Cardiac fibroblast (primary cell): ENCODE measurements at regions not wholly inside any gene's neighbourhood (a gene's known extent, or its start where the extent isn't known, plus 50 kb on each side); places are given as distances from the start of the nearest gene placed in this dataset.

Experiments used
- DNase-seq, 2 donors: peaks; one replicate each; pipeline versions ENCODE4 v3.0.0 to v3.0.0-alpha.2; 2010; ENCODE audit warnings: low read depth in 2 of 2
- H3K4me3 ChIP-seq, 2 donors: replicated peaks in 1 of 2; 1 replicate in 1 of 2; 2 replicates in 1 of 2; pipeline ENCODE4 v1.5.1; 2011; ENCODE audit warnings: low read depth in 2 of 2, low read length in 2 of 2, mild to moderate bottlenecking in 2 of 2, moderate library complexity in 1 of 2
- CTCF ChIP-seq: IDR thresholded peaks from one replicate; pipeline ENCODE4 v1.5.1; 2011; ENCODE audit warnings: low read depth, mild to moderate bottlenecking, low read length, inconsistent platforms

GRCh38 chrX:150293311-150294013 lies 69.7 kb upstream of the MAMLD1 start:
- DNase-seq: no peak
- no peak overlapping the region for H3K4me3 ChIP-seq
- TF ChIP-seq CTCF: no peak

GRCh38 chrX:150298841-150299551 lies 64.1 kb upstream of the MAMLD1 start:
- no peak for DNase-seq
- H3K4me3 ChIP-seq: no peak overlapping the region
- TF ChIP-seq CTCF: no peak

GRCh38 chrX:150299579-150299978 lies 63.5 kb upstream of the MAMLD1 start:
- DNase-seq: no peak
- no peak for TF ChIP-seq CTCF
- H3K4me3 ChIP-seq: no peak overlapping the region

- DNase-seq: no peak
- no peak overlapping the region for H3K4me3 ChIP-seq
- no peak for TF ChIP-seq CTCF
Observed at GRCh38 chrX:150303386-150304097, 59.6 kb upstream of the MAMLD1 start.

- TF ChIP-seq CTCF: no peak
- H3K4me3 ChIP-seq: no peak overlapping the region
- no peak for DNase-seq
Observed at GRCh38 chrX:150306002-150306401, 57.1 kb upstream of the MAMLD1 start.

GRCh38 chrX:150308041-150308440 lies 55.1 kb upstream of the MAMLD1 start:
- no peak overlapping the region for H3K4me3 ChIP-seq
- TF ChIP-seq CTCF: no peak
- no peak for DNase-seq
